ENCODE measurements at regions not wholly inside any gene's neighbourhood (a gene's known extent, or its start where the extent isn't known, plus 50 kb on each side); places are given as distances from the start of the nearest gene placed in this dataset.
"Not testable (repeated sequence)": the region's sequence is repeated elsewhere in the genome, so short reads cannot be mapped to it uniquely, and the experiment has no call there.

DNA sequence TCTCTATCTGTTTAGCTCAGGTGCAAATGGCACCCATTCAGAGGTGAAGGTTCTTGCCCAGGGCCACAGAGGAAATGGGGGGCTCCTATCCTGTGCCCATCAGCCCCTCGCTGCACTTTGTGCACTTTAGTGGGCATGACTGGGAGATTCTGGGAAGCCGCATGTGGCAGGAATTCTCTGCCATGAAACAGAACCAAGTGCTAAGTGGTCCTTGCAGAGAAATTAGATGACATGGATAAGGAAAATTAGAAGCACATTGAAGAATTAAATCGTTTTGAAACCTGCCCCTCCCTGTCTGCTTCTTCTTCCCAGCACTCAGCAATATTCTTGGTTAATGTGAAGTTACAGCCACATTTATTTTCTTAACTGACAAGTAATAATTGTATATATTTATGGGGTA lies 185.2 kb upstream of the RTL1 start:
- no peaks in the 10 kb centered on the region for H3K27me3 ChIP-seq (ENCODE audit: control insufficient read depth in 2 of 2, insufficient read depth in 2 of 2, low read length in 2 of 2)
- intact Hi-C loops (cut with micrococcal nuclease): no loop called here
- no peak overlapping the region for H3K4me2 ChIP-seq (ENCODE audit: insufficient read depth, low read length)
- no peaks in the 10 kb centered on the region for H3K9me1 ChIP-seq (replicated peaks; ENCODE audit: control insufficient read depth, extremely low read depth, insufficient read depth, low read length)
- H3K9ac ChIP-seq (replicated peaks; ENCODE audit: extremely low read depth, insufficient read depth, low read length): no peak overlapping the region
- no peaks in the 10 kb centered on the region for H4K20me1 ChIP-seq (replicated peaks; ENCODE audit: control insufficient read depth, extremely low read depth, insufficient read depth, low read length)
- no peak overlapping the region for H2AFZ ChIP-seq (ENCODE audit: low read depth, low read length)
- H3K4me1 ChIP-seq (ENCODE audit: control insufficient read depth, extremely low read depth, insufficient read depth, low read length): peaks cover 11% of the 10 kb centered on the region
- FAIRE-seq (no peak), DNase-seq (ENCODE audit: low read depth, low spot score) (no peak)
- H3K36me3 ChIP-seq (ENCODE audit: control insufficient read depth in 2 of 2, extremely low read depth in 1 of 2, insufficient read depth in 2 of 2, low read length in 2 of 2): no peaks in the 10 kb centered on the region
- dilution Hi-C loops (cut with MboI; ENCODE audit: extremely low pct_ligation_motif_present, low sequenced_read_pairs): no loop called here
- no TSS peak for BruUV-seq (replicated peaks)
- no peak overlapping the region for H3K4me3 ChIP-seq (replicated peaks in 1 of 3; ENCODE audit: insufficient read depth in 1 of 3, low read depth in 1 of 3, low read length in 3 of 3)
- H3K9me3 ChIP-seq (replicated peaks; ENCODE audit: control insufficient read depth, insufficient read depth, low read length): no peaks in the 10 kb centered on the region
- H3K27ac ChIP-seq (ENCODE audit: insufficient read depth, low read depth, low read length): no peak overlapping the region
- ChIA-PET CTCF (interaction anchor here (0.7 to 1.1 kb wide), 3 partner anchors 8 to 15 kb away, joined by 3 to 5 read pairs (median 3); no protein-coding TSS in a partner anchor), POLR2A (no interaction called here)
- no peaks in the 10 kb centered on the region for H3K79me2 ChIP-seq (ENCODE audit: control insufficient read depth, insufficient read depth, low read length)
- TF ChIP-seq, protein P1, sequence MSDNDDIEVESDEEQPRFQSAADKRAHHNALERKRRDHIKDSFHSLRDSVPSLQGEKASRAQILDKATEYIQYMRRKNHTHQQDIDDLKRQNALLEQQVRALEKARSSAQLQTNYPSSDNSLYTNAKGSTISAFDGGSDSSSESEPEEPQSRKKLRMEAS (IDR thresholded peaks at IDR 0.05; ENCODE audit: insufficient read depth, insufficient read length): no peak
- TF ChIP-seq EZH2 (IDR thresholded peaks at IDR 0.05; ENCODE audit: borderline replicate concordance, low read depth, low read length, severe bottlenecking): no peak
- no peak for TF ChIP-seq MYC (IDR thresholded peaks at IDR 0.05; ENCODE audit: low read depth, low read length)
- no peak for TF ChIP-seq JUN (IDR thresholded peaks at IDR 0.05; ENCODE audit: borderline replicate concordance, insufficient read depth, insufficient read length, low read depth)

DNA sequence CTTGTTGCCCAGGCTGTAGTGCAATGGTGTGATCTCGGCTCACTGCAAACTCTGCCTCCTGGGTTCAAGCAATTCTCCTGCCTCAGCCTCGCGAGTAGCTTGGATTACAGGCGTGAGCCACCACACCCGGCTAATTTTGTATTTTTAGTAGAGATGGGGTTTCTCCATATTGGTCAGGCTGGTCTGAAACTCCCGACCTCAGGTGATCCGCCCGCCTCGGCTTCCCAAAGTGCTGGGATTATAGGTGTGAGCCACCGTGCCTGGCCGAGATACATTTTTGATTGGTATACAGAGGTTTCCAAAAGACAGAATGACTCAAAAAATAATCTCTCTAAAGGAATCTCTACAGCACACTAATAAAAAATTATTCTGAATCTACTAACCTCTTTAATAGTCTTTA lies 187.0 kb upstream of the RTL1 start:
- H3K27me3 ChIP-seq (ENCODE audit: control insufficient read depth in 2 of 2, insufficient read depth in 2 of 2, low read length in 2 of 2); H3K9ac ChIP-seq (replicated peaks; ENCODE audit: extremely low read depth, insufficient read depth, low read length); H3K36me3 ChIP-seq (ENCODE audit: control insufficient read depth in 2 of 2, extremely low read depth in 1 of 2, insufficient read depth in 2 of 2, low read length in 2 of 2); FAIRE-seq; H3K9me1 ChIP-seq (replicated peaks; ENCODE audit: control insufficient read depth, extremely low read depth, insufficient read depth, low read length); H3K79me2 ChIP-seq (ENCODE audit: control insufficient read depth, insufficient read depth, low read length); H4K20me1 ChIP-seq (replicated peaks; ENCODE audit: control insufficient read depth, extremely low read depth, insufficient read depth, low read length); dilution Hi-C loops (cut with MboI; ENCODE audit: extremely low pct_ligation_motif_present, low sequenced_read_pairs); BruUV-seq (replicated peaks); POLR2A ChIA-PET; H3K4me3 ChIP-seq (replicated peaks in 1 of 3; ENCODE audit: insufficient read depth in 1 of 3, low read depth in 1 of 3, low read length in 3 of 3); CTCF ChIA-PET; H3K9me3 ChIP-seq (replicated peaks; ENCODE audit: control insufficient read depth, insufficient read depth, low read length); DNase-seq (ENCODE audit: low read depth, low spot score); H2AFZ ChIP-seq (ENCODE audit: low read depth, low read length): not testable (repeated sequence)
- intact Hi-C loops (cut with micrococcal nuclease): loop anchor here (2.0 kb wide), 1 partner anchor 28 kb away; no protein-coding TSS in a partner anchor
- H3K4me1 ChIP-seq (ENCODE audit: control insufficient read depth, extremely low read depth, insufficient read depth, low read length): peaks cover 11% of the 10 kb centered on the region
- peak overlapping the region; percentile 81 for H3K4me2 ChIP-seq (ENCODE audit: insufficient read depth, low read length)
- peak overlapping the region; percentile 65 for H3K27ac ChIP-seq (ENCODE audit: insufficient read depth, low read depth, low read length)

Data from endothelial cell of umbilical vein (primary cell).